Activated B cell treated with CpG ODN at 0.5 μM for 24 hours (primary cell): ENCODE measurements at regions not wholly inside any gene's neighbourhood (a gene's known extent, or its start where the extent isn't known, plus 50 kb on each side); places are given as distances from the start of the nearest gene placed in this dataset.

Experiments used
- ATAC-seq: fragments of 200-7000 bp; cut with Tn5 transposase; one replicate; pipeline ENCODE4 v1.10.0; 2021; ENCODE audit warnings: low read depth, mild to moderate bottlenecking, moderate library complexity
- CTCF ChIA-PET: fragments of 350-600 bp; sonication (Branson Sonifier 250); formaldehyde crosslinking; loops from one replicate; lab custom pipeline; 2021; ENCODE audit warnings: antibody characterized with exemption; lab: Charles Lee
- POLR2A ChIA-PET: fragments of 350-600 bp; sonication (Branson Sonifier 250); formaldehyde crosslinking; loops from one replicate; lab custom pipeline; 2021; ENCODE audit warnings: antibody characterized with exemption; lab: Charles Lee
- DNase-seq: peaks from one replicate; pipeline ENCODE4 v3.0.0; 2022
- H3K27ac Mint-ChIP-seq: one replicate; pipeline ENCODE4 v1.8.0; 2020; ENCODE audit warnings: mixed read lengths
- H3K27me3 Mint-ChIP-seq: one replicate; pipeline ENCODE4 v1.8.0; 2021; ENCODE audit warnings: mixed read lengths
- H3K36me3 Mint-ChIP-seq: one replicate; pipeline ENCODE4 v1.8.0; 2021; ENCODE audit warnings: low read depth, mixed read lengths
- H3K4me1 Mint-ChIP-seq: one replicate; pipeline ENCODE4 v1.8.0; 2021; ENCODE audit warnings: mixed read lengths
- H3K4me3 Mint-ChIP-seq: one replicate; pipeline ENCODE4 v1.8.0; 2020; ENCODE audit warnings: mild to moderate bottlenecking, mixed read lengths
- H3K9me3 Mint-ChIP-seq: one replicate; pipeline ENCODE4 v1.8.0; 2020; ENCODE audit warnings: mixed read lengths
- CTCF ChIP-seq: fragments of 200-600 bp; IDR thresholded peaks from one replicate; pipeline ENCODE4 v1.8.0; 2022; ENCODE audit warnings: antibody characterized with exemption, mild to moderate bottlenecking
- intact Hi-C: fragments of 100-400 bp; cut with micrococcal nuclease; formaldehyde crosslinking; loops from one replicate; pipeline ENCODE4 v1.15.1; 2024

GRCh38 chr4:108556588-108557200, 63.7 kb upstream of the RPL34 start:
- no peaks in the 10 kb centered on the region for H3K36me3 Mint-ChIP-seq
- no peak for TF ChIP-seq CTCF
- no peaks in the 10 kb centered on the region for H3K27me3 Mint-ChIP-seq
- ChIA-PET CTCF (interaction anchor here (0.6 kb wide), 1 partner anchor 1478 kb away, joined by 3 read pairs; no protein-coding TSS in a partner anchor), POLR2A (interaction anchor here (1.1 kb wide), 1 partner anchor 9 kb away, joined by 3 read pairs; no protein-coding TSS in a partner anchor)
- peaks cover 12% of the 10 kb centered on the region for H3K4me1 Mint-ChIP-seq
- H3K4me3 Mint-ChIP-seq = no peak overlapping the region
- no peak overlapping the region for H3K27ac Mint-ChIP-seq
- DNase-seq (no peak), ATAC-seq (peak; percentile 72)
- intact Hi-C loops = no loop called here
- H3K9me3 Mint-ChIP-seq = no peaks in the 10 kb centered on the region

GRCh38 chr4:108556166-108556565, 64.2 kb upstream of the RPL34 start:
- Mint-ChIP-seq H3K36me3 (no peaks in the 10 kb centered on the region), H3K27ac (no peak overlapping the region)
- CTCF ChIA-PET = no interaction called here

GRCh38 chr4:108555701-108556100, 64.7 kb upstream of the RPL34 start:
- ChIA-PET POLR2A (no interaction called here), CTCF (no interaction called here)
- Mint-ChIP-seq H3K36me3 (no peaks in the 10 kb centered on the region), H3K4me3 (no peak overlapping the region), H3K27ac (no peak overlapping the region), H3K27me3 (no peaks in the 10 kb centered on the region), H3K4me1 (peaks cover 12% of the 10 kb centered on the region), H3K9me3 (no peaks in the 10 kb centered on the region)
- ATAC-seq = no peak
- TF ChIP-seq CTCF = no peak
- intact Hi-C loops = no loop called here
- no peak for DNase-seq

More at GRCh38 chr4:108556166-108556565, 64.2 kb upstream of the RPL34 start:
- POLR2A ChIA-PET = no interaction called here
- H3K9me3 Mint-ChIP-seq = no peaks in the 10 kb centered on the region
- H3K4me1 Mint-ChIP-seq = peaks cover 12% of the 10 kb centered on the region
- H3K4me3 Mint-ChIP-seq = no peak overlapping the region
- TF ChIP-seq CTCF = no peak
- ATAC-seq = no peak
- DNase-seq = no peak
- intact Hi-C loops = no loop called here
- H3K27me3 Mint-ChIP-seq = no peaks in the 10 kb centered on the region

- peaks cover 23% of the 10 kb centered on the region for H3K9me3 Mint-ChIP-seq
- peaks cover 2% of the 10 kb centered on the region for H3K36me3 Mint-ChIP-seq
- H3K27ac Mint-ChIP-seq = no peak overlapping the region
- H3K27me3 Mint-ChIP-seq = no peaks in the 10 kb centered on the region
- no peak for TF ChIP-seq CTCF
- DNase-seq (no peak), ATAC-seq (no peak)
- H3K4me3 Mint-ChIP-seq = no peak overlapping the region
- intact Hi-C loops = no loop called here
- CTCF ChIA-PET = no interaction called here
- H3K4me1 Mint-ChIP-seq = peaks cover 8% of the 10 kb centered on the region
- POLR2A ChIA-PET = no interaction called here
Measured at GRCh38 chr4:108547682-108548081, 72.7 kb upstream of the RPL34 start.

- no peak for DNase-seq
- no peak overlapping the region for H3K4me3 Mint-ChIP-seq
- H3K36me3 Mint-ChIP-seq = peaks cover 2% of the 10 kb centered on the region
- intact Hi-C loops = no loop called here
- H3K27me3 Mint-ChIP-seq = no peaks in the 10 kb centered on the region
- POLR2A ChIA-PET = no interaction called here
- no peak for ATAC-seq
- no peak overlapping the region for H3K27ac Mint-ChIP-seq
- CTCF ChIA-PET = no interaction called here
- TF ChIP-seq CTCF = no peak
- peaks cover 13% of the 10 kb centered on the region for H3K4me1 Mint-ChIP-seq
- H3K9me3 Mint-ChIP-seq = peaks cover 23% of the 10 kb centered on the region
Measured at GRCh38 chr4:108546728-108547127, 73.6 kb upstream of the RPL34 start.
